Liver (tissue), 8 donors: ENCODE measurements at regions not wholly inside any gene's neighbourhood (a gene's known extent, or its start where the extent isn't known, plus 50 kb on each side); places are given as distances from the start of the nearest gene placed in this dataset.
"Not testable (repeated sequence)": the region's sequence is repeated elsewhere in the genome, so short reads cannot be mapped to it uniquely, and the experiment has no call there.

Source experiments
- DNase-seq: peaks from one replicate; pipeline ENCODE4 v3.0.0-alpha.2; 2017; ENCODE audit warnings: low spot score
- H3K27ac ChIP-seq, 2 donors: one replicate each; pipeline ENCODE4 v1.7.0; 2013; ENCODE audit warnings: inconsistent platforms in 2 of 2, low read length in 2 of 2, control low read depth in 1 of 2, low read depth in 1 of 2, mild to moderate bottlenecking in 1 of 2
- H3K27me3 ChIP-seq, 4 donors: one replicate each; pipeline versions ENCODE4 v1.6.1 to v1.7.0; 2013; ENCODE audit warnings: low read length in 3 of 4, inconsistent platforms in 1 of 4, mild to moderate bottlenecking in 1 of 4, moderate library complexity in 1 of 4; ENCODE audit not compliant: control insufficient read depth in 4 of 4, insufficient read depth in 4 of 4
- H3K36me3 ChIP-seq, 4 donors: one replicate each; pipeline versions ENCODE4 v1.6.1 to v1.7.0; 2013; ENCODE audit warnings: low read length in 3 of 4, mild to moderate bottlenecking in 3 of 4, low read depth in 1 of 4, moderate library complexity in 1 of 4; ENCODE audit not compliant: control insufficient read depth in 4 of 4, insufficient read depth in 3 of 4
- H3K4me1 ChIP-seq, 4 donors: one replicate each; pipeline versions ENCODE4 v1.6.1 to v1.7.0; 2013; ENCODE audit warnings: low read length in 3 of 4, mild to moderate bottlenecking in 3 of 4, moderate library complexity in 1 of 4; ENCODE audit not compliant: control insufficient read depth in 4 of 4, insufficient read depth in 4 of 4
- H3K4me3 ChIP-seq, 3 donors: one replicate each; pipeline versions ENCODE4 v1.6.1 to v1.7.0; 2013; ENCODE audit warnings: low read length in 3 of 3, control low read depth in 1 of 3, low read depth in 1 of 3, mild to moderate bottlenecking in 1 of 3
- H3K9ac ChIP-seq, 2 donors: one replicate each; pipeline ENCODE4 v1.7.0; 2013; ENCODE audit warnings: low read length in 2 of 2, mild to moderate bottlenecking in 2 of 2, moderate library complexity in 2 of 2, control low read depth in 1 of 2, low read depth in 1 of 2
- H3K9me3 ChIP-seq, 4 donors: one replicate each; pipeline versions ENCODE4 v1.6.1 to v1.7.0; 2013; ENCODE audit warnings: low read length in 3 of 4; ENCODE audit not compliant: control insufficient read depth in 4 of 4
- ATF3 ChIP-seq: IDR thresholded peaks from 2 replicates; pipeline ENCODE4 v1.6.1; 2016; ENCODE audit warnings: antibody characterized with exemption
- CTCF ChIP-seq: fragments of 150-350 bp; IDR thresholded peaks from 2 replicates; pipeline ENCODE4 v1.5.1; 2017; ENCODE audit warnings: improper control_type of control experiment, low read depth, low read length; ENCODE audit not compliant: missing input control
- EGR1 ChIP-seq, 2 donors: IDR thresholded peaks; 2 replicates each; pipeline ENCODE4 v1.6.1; 2016 to 2018; ENCODE audit warnings: antibody characterized with exemption in 2 of 2, low read depth in 2 of 2
- FOXA1 ChIP-seq: IDR thresholded peaks from 2 replicates; pipeline ENCODE4 v1.6.1; 2016; ENCODE audit warnings: antibody characterized with exemption
- FOXA2 ChIP-seq: IDR thresholded peaks from 2 replicates; pipeline ENCODE4 v1.6.1; 2016; ENCODE audit warnings: antibody characterized with exemption
- GABPA ChIP-seq, 2 donors: IDR thresholded peaks in 1 of 2; conservative IDR thresholded peaks in 1 of 2; 2 replicates each; pipeline ENCODE4 v1.6.1; 2016; ENCODE audit warnings: antibody characterized with exemption in 2 of 2, mild to moderate bottlenecking in 1 of 2, moderate library complexity in 1 of 2
- HNF4A ChIP-seq, 2 donors: conservative IDR thresholded peaks; 2 replicates each; pipeline ENCODE4 v1.6.1; 2016; ENCODE audit warnings: antibody characterized with exemption in 2 of 2, mild to moderate bottlenecking in 2 of 2
- HNF4G ChIP-seq: IDR thresholded peaks from 2 replicates; pipeline ENCODE4 v1.6.1; 2016; ENCODE audit warnings: antibody characterized with exemption
- JUND ChIP-seq, 2 donors: IDR thresholded peaks; 2 replicates each; pipeline ENCODE4 v1.6.1; 2016; ENCODE audit warnings: antibody characterized with exemption in 2 of 2
- MAX ChIP-seq: IDR thresholded peaks from 2 replicates; pipeline ENCODE4 v1.6.1; 2016; ENCODE audit warnings: antibody characterized with exemption
- NR2F2 ChIP-seq: IDR thresholded peaks from 2 replicates; pipeline ENCODE4 v1.6.1; 2016; ENCODE audit warnings: antibody characterized with exemption
- RAD21 ChIP-seq, 2 donors: IDR thresholded peaks; 2 replicates each; pipeline ENCODE4 v1.6.1; 2016; ENCODE audit warnings: antibody characterized with exemption in 2 of 2, mild to moderate bottlenecking in 2 of 2
- REST ChIP-seq: IDR thresholded peaks from 2 replicates; pipeline ENCODE4 v1.6.1; 2016; ENCODE audit warnings: antibody characterized with exemption, mild to moderate bottlenecking
- RXRA ChIP-seq, 2 donors: IDR thresholded peaks; 2 replicates each; pipeline ENCODE4 v1.6.1; 2017 to 2018; ENCODE audit warnings: antibody characterized with exemption in 2 of 2, mild to moderate bottlenecking in 1 of 2
- SP1 ChIP-seq: IDR thresholded peaks from 2 replicates; pipeline ENCODE4 v1.6.1; 2018; ENCODE audit warnings: antibody characterized with exemption, mild to moderate bottlenecking
- TAF1 ChIP-seq: conservative IDR thresholded peaks from 2 replicates; pipeline ENCODE4 v1.6.1; 2016; ENCODE audit warnings: antibody characterized with exemption, mild to moderate bottlenecking
- YY1 ChIP-seq: IDR thresholded peaks from 2 replicates; pipeline ENCODE4 v1.6.1; 2016; ENCODE audit warnings: antibody characterized with exemption, mild to moderate bottlenecking
- ZBTB33 ChIP-seq: IDR thresholded peaks from 2 replicates; pipeline ENCODE4 v1.6.1; 2016; ENCODE audit warnings: antibody characterized with exemption
- WGBS: extraction: QIAGEN DNeasy Blood & Tissue Kit; methylation state at CpG from one replicate; pipeline ENCODE4 v1.1.7; 2013; 5-methylcytosine and 5-hydroxymethylcytosine counted together
- donor health status: healthy.
- donor health status: healthy.
- donor health status: healthy.
- donor health status: healthy.
- donor health status: healthy.

- H3K9me3 ChIP-seq, result no peaks in the 10 kb centered on the region
- 80% methylated on average over 4 of the region's 4 CpGs for WGBS
- no peak for TF ChIP-seq HNF4G
- no peak for TF ChIP-seq JUND (IDR thresholded peaks at IDR 0.05)
- no peak for TF ChIP-seq YY1
- no peak for TF ChIP-seq SP1
- H3K4me1 ChIP-seq, result no peaks in the 10 kb centered on the region
- H3K9ac ChIP-seq, result no peak overlapping the region
- H3K4me3 ChIP-seq, result no peak overlapping the region
- no peak for DNase-seq
- H3K27ac ChIP-seq, result no peak overlapping the region
- no peaks in the 10 kb centered on the region for H3K27me3 ChIP-seq
- H3K36me3 ChIP-seq, result no peaks in the 10 kb centered on the region
Observed at GRCh38 chr22:23419171-23419570, 160.9 kb downstream of the IGLL1 start.

GRCh38 chr22:23418159-23418788, 161.8 kb downstream of the IGLL1 start:
- no peak for DNase-seq
- TF ChIP-seq NR2F2 (no peak), RAD21 (IDR thresholded peaks at IDR 0.05) (no peak), YY1 (no peak), REST (no peak), ZBTB33 (no peak), CTCF (no peak), TAF1 (no peak), HNF4G (no peak), MAX (no peak), ATF3 (no peak), SP1 (no peak), GABPA (IDR thresholded peaks at IDR 0.05 in 1 of 2, conservative IDR thresholded peaks at IDR 0.05 in 1 of 2) (no peak), FOXA2 (no peak), FOXA1 (no peak), RXRA (IDR thresholded peaks at IDR 0.05) (no peak), HNF4A (conservative IDR thresholded peaks at IDR 0.05) (no peak), EGR1 (IDR thresholded peaks at IDR 0.05; ENCODE audit: low read depth in 2 of 2) (no peak), JUND (IDR thresholded peaks at IDR 0.05) (no peak)
- 77% methylated on average over 12 of the region's 12 CpGs for WGBS

GRCh38 chr22:23417327-23417726, 162.8 kb downstream of the IGLL1 start:
- H3K27ac ChIP-seq, H3K36me3 ChIP-seq, H3K9me3 ChIP-seq, H3K27me3 ChIP-seq, DNase-seq, H3K4me3 ChIP-seq, H3K9ac ChIP-seq, H3K4me1 ChIP-seq: not testable (repeated sequence)
- WGBS, result 82% methylated on average over 3 of the region's 3 CpGs

More at GRCh38 chr22:23418159-23418788, 161.8 kb downstream of the IGLL1 start:
- Histone ChIP-seq H3K9me3 (no peaks in the 10 kb centered on the region), H3K36me3 (no peaks in the 10 kb centered on the region), H3K27ac (no peak overlapping the region), H3K4me1 (no peaks in the 10 kb centered on the region), H3K9ac (no peak overlapping the region), H3K27me3 (no peaks in the 10 kb centered on the region), H3K4me3 (no peak overlapping the region)

- not testable (repeated sequence) for H3K36me3 ChIP-seq, H3K4me1 ChIP-seq, H3K27me3 ChIP-seq, H3K9me3 ChIP-seq, H3K27ac ChIP-seq, DNase-seq, H3K4me3 ChIP-seq, H3K9ac ChIP-seq
- 78% methylated on average over 6 of the region's 8 CpGs for WGBS
Observed at GRCh38 chr22:23416169-23416690, 163.9 kb downstream of the IGLL1 start.
